ENCODE measurements at regions not wholly inside any gene's neighbourhood (a gene's known extent, or its start where the extent isn't known, plus 50 kb on each side); places are given as distances from the start of the nearest gene placed in this dataset.
"Not testable (repeated sequence)": the region's sequence is repeated elsewhere in the genome, so short reads cannot be mapped to it uniquely, and the experiment has no call there.

- Mint-ChIP-seq H3K4me3 (no peak overlapping the region), H3K36me3 (ENCODE audit: low read depth) (no peaks in the 10 kb centered on the region), H3K4me1 (no peaks in the 10 kb centered on the region), H3K9me3 (no peaks in the 10 kb centered on the region), H3K27ac (no peak overlapping the region), H3K27me3 (peaks cover 22% of the 10 kb centered on the region)
- ATAC-seq (no peak), DNase-seq (no peak)
Measured at GRCh38 chr12:3381059-3382047, 109.7 kb upstream of the PRMT8 start.

- no peak for ATAC-seq
- peaks cover 12% of the 10 kb centered on the region for H3K27me3 Mint-ChIP-seq
Measured at GRCh38 chr12:3389986-3390385, 101.0 kb upstream of the PRMT8 start.

GRCh38 chr12:3397596-3397995, 93.4 kb upstream of the PRMT8 start:
- peaks cover 19% of the 10 kb centered on the region for H3K27me3 Mint-ChIP-seq
- H3K9me3 Mint-ChIP-seq; DNase-seq; H3K4me3 Mint-ChIP-seq; H3K36me3 Mint-ChIP-seq (ENCODE audit: low read depth); H3K4me1 Mint-ChIP-seq; ATAC-seq; H3K27ac Mint-ChIP-seq: not testable (repeated sequence)

More at GRCh38 chr12:3389986-3390385, 101.0 kb upstream of the PRMT8 start:
- Mint-ChIP-seq H3K27ac (no peak overlapping the region), H3K9me3 (no peaks in the 10 kb centered on the region), H3K4me3 (no peak overlapping the region), H3K4me1 (no peaks in the 10 kb centered on the region), H3K36me3 (ENCODE audit: low read depth) (no peaks in the 10 kb centered on the region)
- DNase-seq: no peak

GRCh38 chr12:3398196-3398789, 92.7 kb upstream of the PRMT8 start:
- Mint-ChIP-seq H3K9me3 (peaks cover 5% of the 10 kb centered on the region), H3K36me3 (ENCODE audit: low read depth) (no peaks in the 10 kb centered on the region), H3K4me1 (no peaks in the 10 kb centered on the region), H3K27me3 (peaks cover 19% of the 10 kb centered on the region), H3K27ac (no peak overlapping the region), H3K4me3 (no peak overlapping the region)
- ATAC-seq (no peak), DNase-seq (no peak)

- no peak for DNase-seq
- Mint-ChIP-seq H3K27ac (no peak overlapping the region), H3K36me3 (ENCODE audit: low read depth) (peaks cover 2% of the 10 kb centered on the region), H3K27me3 (peaks cover 2% of the 10 kb centered on the region), H3K4me3 (no peak overlapping the region), H3K9me3 (peaks cover 44% of the 10 kb centered on the region), H3K4me1 (no peaks in the 10 kb centered on the region)
- no peak for ATAC-seq
Measured at GRCh38 chr12:3405821-3406220, 85.2 kb upstream of the PRMT8 start.

- peaks cover 2% of the 10 kb centered on the region for H3K36me3 Mint-ChIP-seq (ENCODE audit: low read depth)
- peaks cover 44% of the 10 kb centered on the region for H3K9me3 Mint-ChIP-seq
- H3K27me3 Mint-ChIP-seq: peaks cover 2% of the 10 kb centered on the region
- ATAC-seq: no peak
- no peaks in the 10 kb centered on the region for H3K4me1 Mint-ChIP-seq
- H3K4me3 Mint-ChIP-seq: no peak overlapping the region
- H3K27ac Mint-ChIP-seq: no peak overlapping the region
- no peak for DNase-seq
Measured at GRCh38 chr12:3407723-3408122, 83.3 kb upstream of the PRMT8 start.

GRCh38 chr12:3409662-3410061, 81.3 kb upstream of the PRMT8 start:
- no peak overlapping the region for H3K27ac Mint-ChIP-seq
- peaks cover 38% of the 10 kb centered on the region for H3K9me3 Mint-ChIP-seq
- H3K27me3 Mint-ChIP-seq: peaks cover 2% of the 10 kb centered on the region
- no peak for DNase-seq
- no peak overlapping the region for H3K4me3 Mint-ChIP-seq
- H3K4me1 Mint-ChIP-seq: no peaks in the 10 kb centered on the region
- peaks cover 2% of the 10 kb centered on the region for H3K36me3 Mint-ChIP-seq (ENCODE audit: low read depth)
- ATAC-seq: no peak

GRCh38 chr12:3416159-3416558, 74.8 kb upstream of the PRMT8 start:
- H3K27ac Mint-ChIP-seq: no peak overlapping the region
- H3K36me3 Mint-ChIP-seq (ENCODE audit: low read depth): no peaks in the 10 kb centered on the region
- H3K27me3 Mint-ChIP-seq: peaks cover 13% of the 10 kb centered on the region
- ATAC-seq: no peak
- no peaks in the 10 kb centered on the region for H3K4me1 Mint-ChIP-seq
- DNase-seq: no peak
- no peaks in the 10 kb centered on the region for H3K9me3 Mint-ChIP-seq
- H3K4me3 Mint-ChIP-seq: no peak overlapping the region

GRCh38 chr12:3416670-3417069, 74.3 kb upstream of the PRMT8 start:
- H3K9me3 Mint-ChIP-seq: no peaks in the 10 kb centered on the region
- ATAC-seq: no peak
- H3K36me3 Mint-ChIP-seq (ENCODE audit: low read depth): no peaks in the 10 kb centered on the region
- no peak overlapping the region for H3K27ac Mint-ChIP-seq
- peaks cover 12% of the 10 kb centered on the region for H3K27me3 Mint-ChIP-seq
- DNase-seq: no peak
- H3K4me3 Mint-ChIP-seq: no peak overlapping the region
- H3K4me1 Mint-ChIP-seq: no peaks in the 10 kb centered on the region

GRCh38 chr12:3417113-3417512, 73.9 kb upstream of the PRMT8 start:
- DNase-seq (no peak), ATAC-seq (no peak)
- H3K27me3 Mint-ChIP-seq: peaks cover 12% of the 10 kb centered on the region
- H3K4me1 Mint-ChIP-seq: no peaks in the 10 kb centered on the region
- no peaks in the 10 kb centered on the region for H3K9me3 Mint-ChIP-seq
- no peak overlapping the region for H3K27ac Mint-ChIP-seq
- no peaks in the 10 kb centered on the region for H3K36me3 Mint-ChIP-seq (ENCODE audit: low read depth)
- H3K4me3 Mint-ChIP-seq: no peak overlapping the region

GRCh38 chr12:3417937-3418462, 73.0 kb upstream of the PRMT8 start:
- DNase-seq: no peak
- Mint-ChIP-seq H3K9me3 (no peaks in the 10 kb centered on the region), H3K4me3 (no peak overlapping the region), H3K27me3 (peaks cover 15% of the 10 kb centered on the region), H3K36me3 (ENCODE audit: low read depth) (no peaks in the 10 kb centered on the region), H3K27ac (no peak overlapping the region), H3K4me1 (no peaks in the 10 kb centered on the region)
- no peak for ATAC-seq

- Mint-ChIP-seq H3K9me3 (no peaks in the 10 kb centered on the region), H3K4me3 (no peak overlapping the region), H3K36me3 (ENCODE audit: low read depth) (no peaks in the 10 kb centered on the region), H3K27me3 (peaks cover 16% of the 10 kb centered on the region), H3K4me1 (no peaks in the 10 kb centered on the region), H3K27ac (no peak overlapping the region)
- ATAC-seq: no peak
- DNase-seq: no peak
Measured at GRCh38 chr12:3418609-3419390, 72.2 kb upstream of the PRMT8 start.

- Mint-ChIP-seq H3K4me3 (no peak overlapping the region), H3K4me1 (no peaks in the 10 kb centered on the region), H3K27ac (no peak overlapping the region), H3K9me3 (no peaks in the 10 kb centered on the region), H3K27me3 (peaks cover 18% of the 10 kb centered on the region), H3K36me3 (ENCODE audit: low read depth) (no peaks in the 10 kb centered on the region)
- DNase-seq (no peak), ATAC-seq (no peak)
Measured at GRCh38 chr12:3419558-3419957, 71.4 kb upstream of the PRMT8 start.

GRCh38 chr12:3420693-3421092, 70.3 kb upstream of the PRMT8 start:
- Mint-ChIP-seq H3K9me3 (no peaks in the 10 kb centered on the region), H3K27me3 (peaks cover 18% of the 10 kb centered on the region), H3K27ac (no peak overlapping the region), H3K4me1 (no peaks in the 10 kb centered on the region), H3K4me3 (no peak overlapping the region), H3K36me3 (ENCODE audit: low read depth) (no peaks in the 10 kb centered on the region)
- ATAC-seq: no peak
- DNase-seq: no peak

All from activated naive CD8-positive, alpha-beta T cell treated with anti-CD3 and anti-CD28 coated beads, Interleukin-2, amount 50 U/mL, for 24 hours (primary cell).